MV-4-11 (cell line): ENCODE measurements at regions not wholly inside any gene's neighbourhood (a gene's known extent, or its start where the extent isn't known, plus 50 kb on each side); places are given as distances from the start of the nearest gene placed in this dataset.
"Not testable (repeated sequence)": the region's sequence is repeated elsewhere in the genome, so short reads cannot be mapped to it uniquely, and the experiment has no call there.

ENCODE experiments used
- DNase-seq: peaks from one replicate; lab custom pipeline; 2025; lab: John Stamatoyannopoulos, UW

GRCh38 chr2:176764921-176765320, 447.7 kb upstream of the HNRNPA3 start:
- no peak for DNase-seq

- DNase-seq, result no peak
Measured at GRCh38 chr2:176766005-176766404, 446.6 kb upstream of the HNRNPA3 start.

- no peak for DNase-seq
Measured at GRCh38 chr2:176768185-176768584, 444.4 kb upstream of the HNRNPA3 start.

GRCh38 chr2:176769021-176769420, 443.6 kb upstream of the HNRNPA3 start:
- DNase-seq, result no peak

GRCh38 chr2:176769499-176770370, 442.9 kb upstream of the HNRNPA3 start:
- DNase-seq, result no peak

GRCh38 chr2:176772816-176773215, 439.8 kb upstream of the HNRNPA3 start:
- DNase-seq, result no peak

GRCh38 chr2:176774766-176775451, 437.7 kb upstream of the HNRNPA3 start:
- DNase-seq, result no peak

- DNase-seq, result no peak
Measured at GRCh38 chr2:176777262-176777661, 435.3 kb upstream of the HNRNPA3 start.

- no peak for DNase-seq
Measured at GRCh38 chr2:176779917-176780316, 432.7 kb upstream of the HNRNPA3 start.

GRCh38 chr2:176780348-176780747, 432.2 kb upstream of the HNRNPA3 start:
- no peak for DNase-seq

GRCh38 chr2:176781570-176782217, 430.9 kb upstream of the HNRNPA3 start:
- peak; percentile 45 for DNase-seq

- DNase-seq, result no peak
Measured at GRCh38 chr2:176784633-176785200, 427.9 kb upstream of the HNRNPA3 start.

GRCh38 chr2:176789751-176790150, 422.8 kb upstream of the HNRNPA3 start:
- DNase-seq, result no peak

GRCh38 chr2:176790468-176790867, 422.1 kb upstream of the HNRNPA3 start:
- DNase-seq, result no peak

- no peak for DNase-seq
Measured at GRCh38 chr2:176793792-176794191, 418.8 kb upstream of the HNRNPA3 start.

GRCh38 chr2:176794392-176794791, 418.2 kb upstream of the HNRNPA3 start:
- no peak for DNase-seq

GRCh38 chr2:176795823-176796222, 416.8 kb upstream of the HNRNPA3 start:
- no peak for DNase-seq

- DNase-seq, result not testable (repeated sequence)
Measured at GRCh38 chr2:176796677-176797076, 415.9 kb upstream of the HNRNPA3 start.

GRCh38 chr2:176804392-176804791, 408.2 kb upstream of the HNRNPA3 start:
- no peak for DNase-seq

GRCh38 chr2:176805345-176805744, 407.2 kb upstream of the HNRNPA3 start:
- DNase-seq, result no peak

- DNase-seq, result no peak
Measured at GRCh38 chr2:176812246-176812775, 400.3 kb upstream of the HNRNPA3 start.

GRCh38 chr2:176813156-176813555, 399.4 kb upstream of the HNRNPA3 start:
- DNase-seq, result no peak
